ENCODE measurements at regions not wholly inside any gene's neighbourhood (a gene's known extent, or its start where the extent isn't known, plus 50 kb on each side); places are given as distances from the start of the nearest gene placed in this dataset.
"Not testable (repeated sequence)": the region's sequence is repeated elsewhere in the genome, so short reads cannot be mapped to it uniquely, and the experiment has no call there.

DNA sequence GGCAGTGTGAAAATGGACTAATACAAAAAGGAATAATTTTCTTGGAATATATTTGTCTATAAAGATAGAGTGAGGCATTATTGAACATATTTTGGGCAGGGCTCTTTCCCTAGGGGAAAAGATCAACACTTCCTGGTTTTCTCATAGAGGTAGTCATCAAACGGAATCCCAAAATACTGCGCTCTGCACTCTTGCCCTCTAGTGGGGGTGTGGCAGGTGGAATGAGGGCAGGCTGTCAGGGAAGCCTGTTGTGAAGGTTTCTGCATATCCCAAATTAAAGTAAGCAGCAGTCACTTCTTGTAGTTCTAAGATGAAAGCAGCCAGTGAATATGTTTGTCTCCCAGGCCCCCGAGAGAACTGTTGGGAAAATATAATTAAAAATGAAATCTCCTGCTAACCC is 666.8 kb upstream of the TMEM132C start:
- Mint-ChIP-seq H3K27ac (ENCODE audit: unreplicated experiment) (no peak overlapping the region), H3K27me3 (ENCODE audit: unreplicated experiment) (no peaks in the 10 kb centered on the region), H3K4me3 (ENCODE audit: unreplicated experiment) (no peak overlapping the region), H3K36me3 (ENCODE audit: unreplicated experiment) (no peaks in the 10 kb centered on the region), H3K4me1 (ENCODE audit: unreplicated experiment) (no peaks in the 10 kb centered on the region), H3K9me3 (ENCODE audit: unreplicated experiment) (no peaks in the 10 kb centered on the region)
- DNase-seq (ENCODE audit: extremely low spot score, unreplicated experiment), result no peak
- TF ChIP-seq, protein P1, sequence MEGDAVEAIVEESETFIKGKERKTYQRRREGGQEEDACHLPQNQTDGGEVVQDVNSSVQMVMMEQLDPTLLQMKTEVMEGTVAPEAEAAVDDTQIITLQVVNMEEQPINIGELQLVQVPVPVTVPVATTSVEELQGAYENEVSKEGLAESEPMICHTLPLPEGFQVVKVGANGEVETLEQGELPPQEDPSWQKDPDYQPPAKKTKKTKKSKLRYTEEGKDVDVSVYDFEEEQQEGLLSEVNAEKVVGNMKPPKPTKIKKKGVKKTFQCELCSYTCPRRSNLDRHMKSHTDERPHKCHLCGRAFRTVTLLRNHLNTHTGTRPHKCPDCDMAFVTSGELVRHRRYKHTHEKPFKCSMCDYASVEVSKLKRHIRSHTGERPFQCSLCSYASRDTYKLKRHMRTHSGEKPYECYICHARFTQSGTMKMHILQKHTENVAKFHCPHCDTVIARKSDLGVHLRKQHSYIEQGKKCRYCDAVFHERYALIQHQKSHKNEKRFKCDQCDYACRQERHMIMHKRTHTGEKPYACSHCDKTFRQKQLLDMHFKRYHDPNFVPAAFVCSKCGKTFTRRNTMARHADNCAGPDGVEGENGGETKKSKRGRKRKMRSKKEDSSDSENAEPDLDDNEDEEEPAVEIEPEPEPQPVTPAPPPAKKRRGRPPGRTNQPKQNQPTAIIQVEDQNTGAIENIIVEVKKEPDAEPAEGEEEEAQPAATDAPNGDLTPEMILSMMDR (IDR thresholded peaks at IDR 0.05), result no peak

DNA sequence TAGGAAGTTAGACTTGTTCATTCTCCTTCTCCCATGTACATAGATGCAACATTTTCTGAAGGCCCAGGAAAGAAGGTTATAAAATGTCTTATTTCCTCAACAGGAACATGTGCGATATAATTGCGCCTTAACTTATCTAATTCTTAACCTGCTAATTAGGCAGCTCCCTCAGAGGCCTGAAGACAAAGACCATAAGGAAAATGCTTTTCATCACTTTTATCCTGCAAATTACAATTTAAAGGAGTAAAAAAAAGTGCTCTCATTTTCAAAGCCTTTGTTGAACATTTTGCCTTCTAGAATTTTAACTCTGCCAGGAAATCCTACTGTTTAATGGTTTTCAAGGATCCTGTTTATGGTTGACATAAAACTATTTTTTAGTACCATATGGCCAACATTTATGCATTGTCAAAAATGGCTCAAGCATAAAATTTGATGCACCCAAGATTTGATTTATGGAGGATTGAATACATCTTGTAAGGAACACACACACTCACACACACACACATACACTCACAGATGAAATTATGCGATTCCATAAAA is 660.4 kb upstream of the TMEM132C start:
- Mint-ChIP-seq H3K9me3 (ENCODE audit: unreplicated experiment) (peaks cover 3% of the 10 kb centered on the region), H3K27ac (ENCODE audit: unreplicated experiment) (no peak overlapping the region), H3K27me3 (ENCODE audit: unreplicated experiment) (no peaks in the 10 kb centered on the region), H3K36me3 (ENCODE audit: unreplicated experiment) (no peaks in the 10 kb centered on the region), H3K4me1 (ENCODE audit: unreplicated experiment) (no peaks in the 10 kb centered on the region), H3K4me3 (ENCODE audit: unreplicated experiment) (no peak overlapping the region)
- TF ChIP-seq, protein P1 (IDR thresholded peaks at IDR 0.05), result no peak
- DNase-seq (ENCODE audit: extremely low spot score, unreplicated experiment), result no peak

DNA sequence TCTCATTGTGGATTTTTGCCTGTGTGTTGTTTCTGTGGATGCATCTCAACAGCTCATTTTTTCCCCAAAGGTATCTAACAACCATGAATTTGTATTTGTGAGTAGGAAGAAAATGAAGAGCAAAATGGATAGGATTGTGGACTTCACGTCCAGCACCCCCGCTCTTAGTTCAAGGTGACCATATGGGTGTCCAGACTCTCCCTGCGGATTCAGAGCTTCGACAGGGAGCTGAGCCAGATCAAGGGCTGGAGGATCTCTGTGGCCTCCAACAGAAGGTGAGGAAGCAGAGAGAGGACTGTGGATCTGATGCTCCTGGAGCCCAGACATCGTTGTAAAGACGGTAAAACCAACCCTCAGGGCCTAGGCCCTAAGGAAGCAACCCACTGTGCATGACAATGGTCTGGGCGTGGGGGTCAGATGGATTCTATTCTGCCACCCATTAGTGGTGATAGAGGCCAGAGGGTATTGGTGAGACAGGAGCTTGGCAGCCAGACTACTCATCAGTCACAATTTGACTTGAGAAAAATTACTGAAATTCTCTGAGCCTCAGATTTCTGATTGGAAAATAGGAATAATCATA is 659.7 kb upstream of the TMEM132C start:
- DNase-seq (ENCODE audit: extremely low spot score, unreplicated experiment), result no peak
- Mint-ChIP-seq H3K9me3 (ENCODE audit: unreplicated experiment) (peaks cover 3% of the 10 kb centered on the region), H3K27ac (ENCODE audit: unreplicated experiment) (no peak overlapping the region), H3K36me3 (ENCODE audit: unreplicated experiment) (no peaks in the 10 kb centered on the region), H3K27me3 (ENCODE audit: unreplicated experiment) (no peaks in the 10 kb centered on the region), H3K4me1 (ENCODE audit: unreplicated experiment) (no peaks in the 10 kb centered on the region), H3K4me3 (ENCODE audit: unreplicated experiment) (no peak overlapping the region)
- TF ChIP-seq, protein P1 (IDR thresholded peaks at IDR 0.05), result no peak

DNA sequence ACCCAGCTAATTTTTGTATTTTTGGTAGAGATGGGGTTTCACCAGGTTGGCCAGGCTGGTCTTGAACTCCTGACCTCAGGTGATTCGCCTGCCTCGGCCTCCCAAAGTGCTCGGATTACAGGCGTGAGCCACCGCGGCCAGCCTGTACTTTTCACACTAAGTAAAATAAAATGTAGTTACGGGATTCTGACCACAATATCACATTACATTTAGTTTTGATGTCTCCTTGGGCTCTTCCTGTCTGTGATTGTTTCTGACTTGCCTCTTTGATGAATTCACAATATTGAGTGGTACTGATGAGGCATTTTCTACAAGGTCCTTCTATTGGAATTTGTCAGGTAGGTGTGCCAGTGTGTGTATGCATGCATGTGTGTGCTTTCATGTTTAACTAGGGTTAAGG is 658.6 kb upstream of the TMEM132C start:
- not testable (repeated sequence) for DNase-seq (ENCODE audit: extremely low spot score, unreplicated experiment); H3K4me3 Mint-ChIP-seq (ENCODE audit: unreplicated experiment); H3K9me3 Mint-ChIP-seq (ENCODE audit: unreplicated experiment); H3K27ac Mint-ChIP-seq (ENCODE audit: unreplicated experiment); H3K4me1 Mint-ChIP-seq (ENCODE audit: unreplicated experiment); H3K27me3 Mint-ChIP-seq (ENCODE audit: unreplicated experiment); H3K36me3 Mint-ChIP-seq (ENCODE audit: unreplicated experiment)

DNA sequence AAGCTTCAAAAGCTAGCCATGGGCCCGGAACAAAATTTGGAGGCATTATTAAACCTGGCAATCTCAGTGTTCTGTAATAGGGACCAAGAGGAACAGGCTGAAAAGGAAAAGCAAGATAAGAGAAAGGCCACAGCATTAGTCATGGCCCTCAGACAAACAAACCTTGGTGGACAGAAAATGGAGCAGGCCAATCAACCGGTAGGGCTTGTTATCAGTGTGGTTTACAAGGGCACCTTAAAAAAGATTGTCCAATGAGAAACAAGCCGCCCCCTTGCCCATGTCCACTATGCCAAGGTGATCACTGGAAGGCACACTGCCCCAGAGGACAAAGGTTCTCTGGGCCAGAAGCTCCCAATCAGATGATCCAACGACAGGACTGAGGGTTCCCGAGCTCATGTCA is 653.9 kb upstream of the TMEM132C start:
- TF ChIP-seq, protein P1 (IDR thresholded peaks at IDR 0.05), result no peak
- Mint-ChIP-seq H3K27me3 (ENCODE audit: unreplicated experiment) (no peaks in the 10 kb centered on the region), H3K27ac (ENCODE audit: unreplicated experiment) (no peak overlapping the region), H3K9me3 (ENCODE audit: unreplicated experiment) (no peaks in the 10 kb centered on the region), H3K36me3 (ENCODE audit: unreplicated experiment) (no peaks in the 10 kb centered on the region), H3K4me3 (ENCODE audit: unreplicated experiment) (no peak overlapping the region), H3K4me1 (ENCODE audit: unreplicated experiment) (no peaks in the 10 kb centered on the region)
- DNase-seq (ENCODE audit: extremely low spot score, unreplicated experiment), result no peak

Data from osteocyte (in vitro differentiated cells).